Fibroblast of lung (primary cell): ENCODE measurements at regions not wholly inside any gene's neighbourhood (a gene's known extent, or its start where the extent isn't known, plus 50 kb on each side); places are given as distances from the start of the nearest gene placed in this dataset.

Experiments used
- DNase-seq, 2 donors: peaks; one replicate each; pipeline versions ENCODE4 v3.0.0 to v3.0.0-alpha.2; 2010; ENCODE audit warnings: low read depth in 2 of 2
- H2AFZ ChIP-seq: 2 replicates; pipeline ENCODE4 v1.5.1; 2012; ENCODE audit warnings: low read length, control low read depth, inconsistent platforms
- H3K27ac ChIP-seq: 2 replicates; pipeline ENCODE4 v1.5.1; 2011; ENCODE audit warnings: low read length, control low read depth; ENCODE audit not compliant: insufficient read depth
- H3K27me3 ChIP-seq: 2 replicates; pipeline ENCODE4 v1.5.1; 2011; ENCODE audit warnings: mild to moderate bottlenecking, low read length; ENCODE audit not compliant: control insufficient read depth, insufficient read depth
- H3K36me3 ChIP-seq: 2 replicates; pipeline ENCODE4 v1.5.1; 2011; ENCODE audit warnings: low read length; ENCODE audit not compliant: control insufficient read depth, insufficient read depth
- H3K4me1 ChIP-seq: 2 replicates; pipeline ENCODE4 v1.5.1; 2011; ENCODE audit warnings: low read length; ENCODE audit not compliant: control insufficient read depth, insufficient read depth; ENCODE audit errors: extremely low read depth
- H3K4me2 ChIP-seq: 2 replicates; pipeline ENCODE4 v1.5.1; 2011; ENCODE audit warnings: low read length, control low read depth; ENCODE audit not compliant: insufficient read depth; ENCODE audit errors: extremely low read depth
- H3K4me3 ChIP-seq, 4 experiments: fragments of 200-600 bp in 1 of 4; sonication (generic) in 1 of 4; replicated peaks in 1 of 4; 2 replicates each; pipeline ENCODE4 v1.5.1; 2011 to 2016; ENCODE audit warnings: low read length in 4 of 4, low read depth in 3 of 4, mild to moderate bottlenecking in 3 of 4, control low read depth in 2 of 4, inconsistent platforms in 1 of 4, mixed read lengths in 1 of 4; ENCODE audit not compliant: insufficient read depth in 1 of 4; ENCODE audit errors: control extremely low read depth in 1 of 4
- H3K79me2 ChIP-seq: 2 replicates; pipeline ENCODE4 v1.5.1; 2012; ENCODE audit warnings: mild to moderate bottlenecking, low read length, inconsistent platforms; ENCODE audit not compliant: control insufficient read depth, insufficient read depth
- H3K9ac ChIP-seq: 2 replicates; pipeline ENCODE4 v1.5.1; 2011; ENCODE audit warnings: mild to moderate bottlenecking, low read length, control low read depth; ENCODE audit not compliant: insufficient read depth
- H3K9me3 ChIP-seq: 2 replicates; pipeline ENCODE4 v1.5.1; 2012; ENCODE audit warnings: low read depth, low read length; ENCODE audit not compliant: control insufficient read depth, insufficient read depth
- H4K20me1 ChIP-seq: 2 replicates; pipeline ENCODE4 v1.5.1; 2011; ENCODE audit warnings: low read length; ENCODE audit not compliant: control insufficient read depth, insufficient read depth; ENCODE audit errors: extremely low read depth
- EZH2 ChIP-seq: IDR thresholded peaks from 2 replicates; pipeline ENCODE4 v1.5.1; 2012; ENCODE audit warnings: low read length, control low read depth, mild to moderate bottlenecking; ENCODE audit errors: missing control alignments
- TF ChIP-seq, protein P1 (sequence below), 2 donors: IDR thresholded peaks in 1 of 2; conservative IDR thresholded peaks in 1 of 2; 1 replicate in 1 of 2; 2 replicates in 1 of 2; pipeline ENCODE4 v1.5.1; 2011 to 2012; ENCODE audit warnings: low read length in 2 of 2, control low read depth in 1 of 2, inconsistent platforms in 1 of 2, low read depth in 1 of 2, mild to moderate bottlenecking in 1 of 2

- H3K27me3 ChIP-seq, result no peaks in the 10 kb centered on the region
- no peak overlapping the region for H3K4me2 ChIP-seq
- no peak for TF ChIP-seq EZH2
- TF ChIP-seq, protein P1, sequence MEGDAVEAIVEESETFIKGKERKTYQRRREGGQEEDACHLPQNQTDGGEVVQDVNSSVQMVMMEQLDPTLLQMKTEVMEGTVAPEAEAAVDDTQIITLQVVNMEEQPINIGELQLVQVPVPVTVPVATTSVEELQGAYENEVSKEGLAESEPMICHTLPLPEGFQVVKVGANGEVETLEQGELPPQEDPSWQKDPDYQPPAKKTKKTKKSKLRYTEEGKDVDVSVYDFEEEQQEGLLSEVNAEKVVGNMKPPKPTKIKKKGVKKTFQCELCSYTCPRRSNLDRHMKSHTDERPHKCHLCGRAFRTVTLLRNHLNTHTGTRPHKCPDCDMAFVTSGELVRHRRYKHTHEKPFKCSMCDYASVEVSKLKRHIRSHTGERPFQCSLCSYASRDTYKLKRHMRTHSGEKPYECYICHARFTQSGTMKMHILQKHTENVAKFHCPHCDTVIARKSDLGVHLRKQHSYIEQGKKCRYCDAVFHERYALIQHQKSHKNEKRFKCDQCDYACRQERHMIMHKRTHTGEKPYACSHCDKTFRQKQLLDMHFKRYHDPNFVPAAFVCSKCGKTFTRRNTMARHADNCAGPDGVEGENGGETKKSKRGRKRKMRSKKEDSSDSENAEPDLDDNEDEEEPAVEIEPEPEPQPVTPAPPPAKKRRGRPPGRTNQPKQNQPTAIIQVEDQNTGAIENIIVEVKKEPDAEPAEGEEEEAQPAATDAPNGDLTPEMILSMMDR (conservative IDR thresholded peaks at IDR 0.05 in 1 of 2, IDR thresholded peaks at IDR 0.05 in 1 of 2; ENCODE audit: low read depth in 1 of 2, low read length in 2 of 2), result no peak
- no peaks in the 10 kb centered on the region for H3K79me2 ChIP-seq
- no peak overlapping the region for H3K4me3 ChIP-seq
- no peaks in the 10 kb centered on the region for H4K20me1 ChIP-seq
- no peaks in the 10 kb centered on the region for H3K36me3 ChIP-seq
- no peak overlapping the region for H3K9ac ChIP-seq
- no peak for DNase-seq
- H3K9me3 ChIP-seq, result no peaks in the 10 kb centered on the region
- no peaks in the 10 kb centered on the region for H3K4me1 ChIP-seq
- no peak overlapping the region for H3K27ac ChIP-seq
- H2AFZ ChIP-seq, result no peak overlapping the region
Measured at GRCh38 chr13:99843872-99844271, 127.7 kb downstream of the ZIC5 start.

- Histone ChIP-seq H3K4me3 (no peak overlapping the region), H3K36me3 (no peaks in the 10 kb centered on the region), H4K20me1 (no peaks in the 10 kb centered on the region), H3K79me2 (no peaks in the 10 kb centered on the region), H3K9ac (no peak overlapping the region), H3K27me3 (no peaks in the 10 kb centered on the region), H3K4me2 (no peak overlapping the region), H3K4me1 (no peaks in the 10 kb centered on the region), H3K27ac (no peak overlapping the region), H3K9me3 (no peaks in the 10 kb centered on the region), H2AFZ (no peak overlapping the region)
- no peak for DNase-seq
- no peak for TF ChIP-seq EZH2
- TF ChIP-seq, protein P1 (conservative IDR thresholded peaks at IDR 0.05 in 1 of 2, IDR thresholded peaks at IDR 0.05 in 1 of 2; ENCODE audit: low read depth in 1 of 2, low read length in 2 of 2), result no peak
Measured at GRCh38 chr13:99842405-99842804, 129.2 kb downstream of the ZIC5 start.

GRCh38 chr13:99836291-99836690, 135.3 kb downstream of the ZIC5 start:
- H3K9ac ChIP-seq, result no peak overlapping the region
- no peaks in the 10 kb centered on the region for H3K9me3 ChIP-seq
- no peak overlapping the region for H3K27ac ChIP-seq
- H3K4me1 ChIP-seq, result no peaks in the 10 kb centered on the region
- no peaks in the 10 kb centered on the region for H3K36me3 ChIP-seq
- H3K27me3 ChIP-seq, result no peaks in the 10 kb centered on the region
- H3K4me2 ChIP-seq, result no peak overlapping the region
- no peak for DNase-seq
- H4K20me1 ChIP-seq, result no peaks in the 10 kb centered on the region
- no peaks in the 10 kb centered on the region for H3K79me2 ChIP-seq
- TF ChIP-seq, protein P1 (conservative IDR thresholded peaks at IDR 0.05 in 1 of 2, IDR thresholded peaks at IDR 0.05 in 1 of 2; ENCODE audit: low read depth in 1 of 2, low read length in 2 of 2), result no peak
- no peak for TF ChIP-seq EZH2
- H2AFZ ChIP-seq, result no peak overlapping the region
- no peak overlapping the region for H3K4me3 ChIP-seq
